Neural cell (in vitro differentiated cells): ENCODE measurements at regions not wholly inside any gene's neighbourhood (a gene's known extent, or its start where the extent isn't known, plus 50 kb on each side); places are given as distances from the start of the nearest gene placed in this dataset.

Source experiments
- H2AFZ ChIP-seq: fragments of 200-600, 300-800 bp; sonication (generic), shearing (Covaris generic); 2 replicates; pipeline ENCODE4 v1.6.0; 2014; ENCODE audit warnings: low read depth, mild to moderate bottlenecking, antibody characterized with exemption, low read length, moderate library complexity
- H3F3A ChIP-seq: fragments of 200-600 bp; shearing (Covaris generic); 2 replicates; pipeline ENCODE4 v1.6.1; 2016; ENCODE audit warnings: mild to moderate bottlenecking, moderate library complexity, mixed read lengths, antibody characterized with exemption, low read length; ENCODE audit not compliant: insufficient read depth, poor library complexity, severe bottlenecking
- H3K27ac ChIP-seq: fragments of 200-600, 300-800 bp; sonication (generic), shearing (Covaris generic); 2 replicates; pipeline ENCODE4 v1.5.1; 2014; ENCODE audit warnings: mild to moderate bottlenecking, low read length, moderate library complexity
- H3K27me3 ChIP-seq: fragments of 300-800, 200-600 bp; sonication (generic), shearing (Covaris generic); 2 replicates; pipeline ENCODE4 v1.6.0; 2014; ENCODE audit warnings: mild to moderate bottlenecking, low read depth, low read length, moderate library complexity; ENCODE audit not compliant: insufficient read depth
- H3K36me3 ChIP-seq: fragments of 300-800, 200-600 bp; sonication (generic), shearing (Covaris generic); 2 replicates; pipeline ENCODE4 v1.5.1; 2014; ENCODE audit warnings: mild to moderate bottlenecking, antibody characterized with exemption, low read length, moderate library complexity; ENCODE audit not compliant: insufficient read depth
- H3K4me2 ChIP-seq: fragments of 300-800, 200-600 bp; sonication (generic), shearing (Covaris generic); 2 replicates; pipeline ENCODE4 v1.6.0; 2014; ENCODE audit warnings: mild to moderate bottlenecking, low read length
- H3K4me3 ChIP-seq: fragments of 300-800, 200-600 bp; sonication (generic), shearing (Covaris generic); 2 replicates; pipeline ENCODE4 v1.5.1; 2014; ENCODE audit warnings: mild to moderate bottlenecking, low read length, moderate library complexity
- H3K79me2 ChIP-seq: fragments of 200-600 bp; shearing (Covaris generic); replicated peaks from 2 replicates; pipeline ENCODE4 v1.6.0; 2014; ENCODE audit warnings: mild to moderate bottlenecking, low read length, moderate library complexity; ENCODE audit not compliant: insufficient read depth
- H3K9ac ChIP-seq: fragments of 300-800, 200-600 bp; sonication (generic), shearing (Covaris generic); 2 replicates; pipeline ENCODE4 v1.6.1; 2016; ENCODE audit warnings: mild to moderate bottlenecking, low read length, mixed read lengths
- H3K9me2 ChIP-seq: fragments of 200-600 bp; shearing (Covaris generic); 2 replicates; pipeline ENCODE4 v1.6.1; 2016; ENCODE audit warnings: mild to moderate bottlenecking, low read length, mixed read lengths; ENCODE audit not compliant: insufficient read depth
- H3K9me3 ChIP-seq: fragments of 200-600, 300-800 bp; sonication (generic), shearing (Covaris generic); 2 replicates; pipeline ENCODE4 v1.6.1; 2016; ENCODE audit warnings: mild to moderate bottlenecking, mixed run types, low read length, moderate library complexity, mixed read lengths
- H4K20me1 ChIP-seq: fragments of 200-600 bp; shearing (Covaris generic); 2 replicates; pipeline ENCODE4 v1.6.1; 2016; ENCODE audit warnings: mild to moderate bottlenecking, mixed run types; ENCODE audit not compliant: insufficient read depth
- EP300 ChIP-seq: fragments of 450-650 bp; conservative IDR thresholded peaks from 2 replicates; pipeline ENCODE4 v1.6.1; 2014; ENCODE audit warnings: antibody characterized with exemption, mild to moderate bottlenecking, moderate library complexity; ENCODE audit not compliant: poor library complexity, severe bottlenecking
- EZH2 ChIP-seq: fragments of 200-600, 300-800 bp; shearing (Covaris generic), sonication (generic); IDR thresholded peaks from 2 replicates; pipeline ENCODE4 v1.6.1; 2014; ENCODE audit warnings: antibody characterized with exemption, low read length, borderline replicate concordance, mild to moderate bottlenecking; ENCODE audit not compliant: insufficient read depth, poor library complexity, severe bottlenecking
- MXI1 ChIP-seq: fragments of 450-650 bp; conservative IDR thresholded peaks from 2 replicates; pipeline ENCODE4 v1.6.1; 2014; ENCODE audit warnings: antibody characterized with exemption, mild to moderate bottlenecking; ENCODE audit not compliant: poor library complexity, severe bottlenecking
- POLR2AphosphoS5 ChIP-seq: IDR thresholded peaks from 2 replicates; pipeline ENCODE4 v1.6.1; 2012
- RAD21 ChIP-seq: fragments of 450-650 bp; conservative IDR thresholded peaks from 2 replicates; pipeline ENCODE4 v1.6.1; 2014; ENCODE audit warnings: antibody characterized with exemption, mild to moderate bottlenecking, moderate library complexity
- SMC3 ChIP-seq: fragments of 450-650 bp; conservative IDR thresholded peaks from 2 replicates; pipeline ENCODE4 v1.6.1; 2014; ENCODE audit warnings: antibody characterized with exemption, mild to moderate bottlenecking, moderate library complexity; ENCODE audit not compliant: poor library complexity
- TAF1 ChIP-seq: IDR thresholded peaks from 2 replicates; pipeline ENCODE4 v1.6.1; 2012; ENCODE audit warnings: low read depth
- TF ChIP-seq, protein P1 (sequence below): fragments of 450-650 bp; IDR thresholded peaks from 2 replicates; pipeline ENCODE4 v1.5.1; 2014; ENCODE audit warnings: antibody characterized with exemption, mild to moderate bottlenecking, moderate library complexity; ENCODE audit not compliant: poor library complexity, severe bottlenecking
- TF ChIP-seq, protein P2 (sequence below): IDR thresholded peaks from 2 replicates; pipeline ENCODE4 v1.6.1; 2012; ENCODE audit warnings: borderline replicate concordance

DNA sequence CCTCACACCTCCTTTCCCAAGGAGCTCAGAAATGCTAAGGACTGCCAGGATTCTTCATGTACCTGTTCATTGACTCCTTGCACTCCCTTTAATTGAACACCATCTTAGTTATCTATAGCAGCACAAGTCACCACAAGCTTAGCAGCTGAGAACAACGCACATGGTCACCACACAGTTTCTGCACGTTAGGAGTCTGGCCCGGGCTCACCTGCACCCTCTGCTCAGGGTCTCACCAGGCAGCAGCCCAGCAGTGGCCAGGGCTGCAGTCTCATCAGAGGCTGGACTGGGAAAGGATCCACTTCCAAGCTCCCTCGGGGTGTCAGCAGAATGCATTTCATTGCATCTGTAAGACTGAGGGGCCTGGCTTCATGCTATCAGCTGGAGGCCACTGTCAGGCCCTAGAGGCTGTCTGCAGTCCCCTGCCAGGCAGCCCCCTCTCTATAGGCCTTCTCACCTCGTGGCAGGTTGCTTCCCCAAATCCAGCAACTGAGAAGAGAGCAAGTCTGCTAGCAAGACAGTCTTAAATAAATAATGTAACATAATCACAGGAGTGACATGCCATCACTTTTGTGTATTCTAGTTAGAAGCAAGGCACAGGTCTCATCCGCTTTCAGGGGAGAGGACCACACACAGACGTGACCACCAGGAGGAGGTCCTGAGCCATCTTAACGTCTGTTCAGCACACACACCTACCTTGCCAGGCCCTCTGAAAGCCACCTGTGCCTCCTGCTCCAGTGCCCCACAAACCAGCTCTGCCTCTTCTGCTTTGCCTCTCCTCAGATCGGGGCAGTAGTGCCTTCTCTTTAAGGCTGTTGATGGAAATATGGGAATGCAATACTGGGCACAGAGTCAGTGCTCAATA lies 165.2 kb upstream of the CST7 start:
- Histone ChIP-seq H3K9ac (no peak overlapping the region), H2AFZ (no peak overlapping the region)

DNA sequence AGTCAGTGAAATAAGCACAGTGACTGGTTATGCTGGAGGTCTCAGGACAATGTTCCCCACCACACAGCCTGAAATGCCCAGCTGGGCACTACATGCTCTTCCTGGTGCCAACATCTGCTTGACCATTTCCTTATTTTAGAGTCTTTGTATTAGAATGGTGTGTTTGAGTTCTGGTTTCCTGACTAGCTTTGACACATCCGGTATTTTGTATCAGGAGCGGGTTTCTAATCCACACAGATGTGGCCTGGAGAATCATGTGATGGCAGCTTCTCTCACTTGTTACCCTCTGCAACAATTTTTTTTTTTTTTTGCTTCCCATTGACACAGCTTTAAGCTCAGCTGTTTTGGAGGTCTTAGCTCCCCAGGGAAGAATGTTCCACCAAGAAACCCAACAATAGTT lies 164.5 kb upstream of the CST7 start:
- no peaks in the 10 kb centered on the region for H3K9me2 ChIP-seq
- H3K79me2 ChIP-seq: no peaks in the 10 kb centered on the region
- H3K27ac ChIP-seq: no peak overlapping the region
- H3F3A ChIP-seq: no peaks in the 10 kb centered on the region
- no peak overlapping the region for H3K4me3 ChIP-seq
- H4K20me1 ChIP-seq: no peaks in the 10 kb centered on the region
- no peak overlapping the region for H3K4me2 ChIP-seq
- H3K36me3 ChIP-seq: no peaks in the 10 kb centered on the region
- H3K9me3 ChIP-seq: no peaks in the 10 kb centered on the region
- no peak overlapping the region for H2AFZ ChIP-seq
- TF ChIP-seq TAF1 (no peak), MXI1 (no peak), RAD21 (no peak), POLR2AphosphoS5 (no peak), EP300 (no peak)
- H3K9ac ChIP-seq: no peak overlapping the region
- no peaks in the 10 kb centered on the region for H3K27me3 ChIP-seq

More for the DNA sequence above, 165.2 kb upstream of the CST7 start:
- Histone ChIP-seq H4K20me1 (no peaks in the 10 kb centered on the region), H3F3A (no peaks in the 10 kb centered on the region), H3K27me3 (no peaks in the 10 kb centered on the region), H3K79me2 (no peaks in the 10 kb centered on the region), H3K9me3 (no peaks in the 10 kb centered on the region), H3K4me2 (no peak overlapping the region), H3K27ac (no peak overlapping the region), H3K4me3 (no peak overlapping the region), H3K9me2 (no peaks in the 10 kb centered on the region), H3K36me3 (no peaks in the 10 kb centered on the region)
- TF ChIP-seq TAF1 (no peak), RAD21 (no peak), SMC3 (no peak), POLR2AphosphoS5 (no peak), MXI1 (no peak), EZH2 (no peak), EP300 (no peak)
- TF ChIP-seq, protein P1, sequence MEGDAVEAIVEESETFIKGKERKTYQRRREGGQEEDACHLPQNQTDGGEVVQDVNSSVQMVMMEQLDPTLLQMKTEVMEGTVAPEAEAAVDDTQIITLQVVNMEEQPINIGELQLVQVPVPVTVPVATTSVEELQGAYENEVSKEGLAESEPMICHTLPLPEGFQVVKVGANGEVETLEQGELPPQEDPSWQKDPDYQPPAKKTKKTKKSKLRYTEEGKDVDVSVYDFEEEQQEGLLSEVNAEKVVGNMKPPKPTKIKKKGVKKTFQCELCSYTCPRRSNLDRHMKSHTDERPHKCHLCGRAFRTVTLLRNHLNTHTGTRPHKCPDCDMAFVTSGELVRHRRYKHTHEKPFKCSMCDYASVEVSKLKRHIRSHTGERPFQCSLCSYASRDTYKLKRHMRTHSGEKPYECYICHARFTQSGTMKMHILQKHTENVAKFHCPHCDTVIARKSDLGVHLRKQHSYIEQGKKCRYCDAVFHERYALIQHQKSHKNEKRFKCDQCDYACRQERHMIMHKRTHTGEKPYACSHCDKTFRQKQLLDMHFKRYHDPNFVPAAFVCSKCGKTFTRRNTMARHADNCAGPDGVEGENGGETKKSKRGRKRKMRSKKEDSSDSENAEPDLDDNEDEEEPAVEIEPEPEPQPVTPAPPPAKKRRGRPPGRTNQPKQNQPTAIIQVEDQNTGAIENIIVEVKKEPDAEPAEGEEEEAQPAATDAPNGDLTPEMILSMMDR: no peak
- TF ChIP-seq, protein P2, sequence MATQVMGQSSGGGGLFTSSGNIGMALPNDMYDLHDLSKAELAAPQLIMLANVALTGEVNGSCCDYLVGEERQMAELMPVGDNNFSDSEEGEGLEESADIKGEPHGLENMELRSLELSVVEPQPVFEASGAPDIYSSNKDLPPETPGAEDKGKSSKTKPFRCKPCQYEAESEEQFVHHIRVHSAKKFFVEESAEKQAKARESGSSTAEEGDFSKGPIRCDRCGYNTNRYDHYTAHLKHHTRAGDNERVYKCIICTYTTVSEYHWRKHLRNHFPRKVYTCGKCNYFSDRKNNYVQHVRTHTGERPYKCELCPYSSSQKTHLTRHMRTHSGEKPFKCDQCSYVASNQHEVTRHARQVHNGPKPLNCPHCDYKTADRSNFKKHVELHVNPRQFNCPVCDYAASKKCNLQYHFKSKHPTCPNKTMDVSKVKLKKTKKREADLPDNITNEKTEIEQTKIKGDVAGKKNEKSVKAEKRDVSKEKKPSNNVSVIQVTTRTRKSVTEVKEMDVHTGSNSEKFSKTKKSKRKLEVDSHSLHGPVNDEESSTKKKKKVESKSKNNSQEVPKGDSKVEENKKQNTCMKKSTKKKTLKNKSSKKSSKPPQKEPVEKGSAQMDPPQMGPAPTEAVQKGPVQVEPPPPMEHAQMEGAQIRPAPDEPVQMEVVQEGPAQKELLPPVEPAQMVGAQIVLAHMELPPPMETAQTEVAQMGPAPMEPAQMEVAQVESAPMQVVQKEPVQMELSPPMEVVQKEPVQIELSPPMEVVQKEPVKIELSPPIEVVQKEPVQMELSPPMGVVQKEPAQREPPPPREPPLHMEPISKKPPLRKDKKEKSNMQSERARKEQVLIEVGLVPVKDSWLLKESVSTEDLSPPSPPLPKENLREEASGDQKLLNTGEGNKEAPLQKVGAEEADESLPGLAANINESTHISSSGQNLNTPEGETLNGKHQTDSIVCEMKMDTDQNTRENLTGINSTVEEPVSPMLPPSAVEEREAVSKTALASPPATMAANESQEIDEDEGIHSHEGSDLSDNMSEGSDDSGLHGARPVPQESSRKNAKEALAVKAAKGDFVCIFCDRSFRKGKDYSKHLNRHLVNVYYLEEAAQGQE: no peak
